HEK293 (cell line): ENCODE measurements at regions not wholly inside any gene's neighbourhood (a gene's known extent, or its start where the extent isn't known, plus 50 kb on each side); places are given as distances from the start of the nearest gene placed in this dataset.

ENCODE experiments used
- EGR2 ChIP-seq: fragments of 450-650 bp; formaldehyde crosslinking; IDR thresholded peaks from 2 replicates; pipeline ENCODE4 v1.5.1; 2016; ENCODE audit warnings: low read depth, missing biosample characterization, missing genetic modification characterization
- PRDM1 ChIP-seq: fragments of 450-650 bp; formaldehyde crosslinking; IDR thresholded peaks from 2 replicates; pipeline ENCODE4; 2016; ENCODE audit warnings: missing biosample characterization, missing genetic modification characterization
- SETDB1 ChIP-seq: IDR thresholded peaks from one replicate; pipeline ENCODE4 v1.6.1; 2017; ENCODE audit warnings: mild to moderate bottlenecking, low read length, moderate library complexity, mixed read lengths; ENCODE audit not compliant: insufficient read length
- ZBTB26 ChIP-seq: fragments of 450-650 bp; formaldehyde crosslinking; optimal IDR thresholded peaks from 2 replicates; pipeline ENCODE3; 2016; ENCODE audit warnings: missing biosample characterization, mild to moderate bottlenecking, missing genetic modification characterization
- ZFP37 ChIP-seq: fragments of 450-650 bp; formaldehyde crosslinking; IDR thresholded peaks from 2 replicates; pipeline ENCODE4 v1.5.1; 2016; ENCODE audit warnings: missing biosample characterization, missing genetic modification characterization
- ZNF155 ChIP-seq: fragments of 450-650 bp; formaldehyde crosslinking; IDR thresholded peaks from 2 replicates; pipeline ENCODE4 v1.5.1; 2016; ENCODE audit warnings: missing biosample characterization, missing genetic modification characterization
- ZNF169 ChIP-seq: fragments of 450-650 bp; formaldehyde crosslinking; IDR thresholded peaks from 2 replicates; pipeline ENCODE4 v1.5.1; 2016; ENCODE audit warnings: missing biosample characterization, missing genetic modification characterization
- ZNF23 ChIP-seq: fragments of 450-650 bp; formaldehyde crosslinking; IDR thresholded peaks from 2 replicates; pipeline ENCODE4 v1.5.1; 2016; ENCODE audit warnings: missing biosample characterization, missing genetic modification characterization, borderline replicate concordance
- ZNF274 ChIP-seq, 2 experiments: fragments of 200-500 bp in 1 of 2; fragments of 450-650 bp in 1 of 2; sonication (Bioruptor generic) in 1 of 2; formaldehyde crosslinking in 1 of 2; IDR thresholded peaks; 2 replicates each; pipeline versions ENCODE4 v1.5.1 to v1.6.1; 2014 to 2016; ENCODE audit warnings: borderline replicate concordance in 1 of 2, inconsistent platforms in 1 of 2, low read length in 1 of 2, missing biosample characterization in 1 of 2, missing genetic modification characterization in 1 of 2
- ZNF280D ChIP-seq: fragments of 450-650 bp; formaldehyde crosslinking; IDR thresholded peaks from 2 replicates; pipeline ENCODE4 v1.5.1; 2016; ENCODE audit warnings: missing biosample characterization, missing genetic modification characterization
- ZNF514 ChIP-seq: fragments of 450-650 bp; formaldehyde crosslinking; IDR thresholded peaks from 2 replicates; pipeline ENCODE4 v1.5.1; 2016; ENCODE audit warnings: missing biosample characterization, missing genetic modification characterization
- ZNF529 ChIP-seq: fragments of 450-650 bp; formaldehyde crosslinking; IDR thresholded peaks from 2 replicates; pipeline ENCODE4 v1.5.1; 2017; ENCODE audit warnings: missing genetic modification characterization, missing biosample characterization; ENCODE audit not compliant: insufficient replicate concordance
- ZNF544 ChIP-seq: fragments of 450-650 bp; formaldehyde crosslinking; IDR thresholded peaks from 2 replicates; pipeline ENCODE4 v1.5.0; 2017; ENCODE audit warnings: missing biosample characterization, missing genetic modification characterization
- ZNF558 ChIP-seq: fragments of 450-650 bp; formaldehyde crosslinking; IDR thresholded peaks from 2 replicates; pipeline ENCODE4 v1.5.1; 2016; ENCODE audit warnings: missing biosample characterization, missing genetic modification characterization
- ZNF571 ChIP-seq: fragments of 450-650 bp; formaldehyde crosslinking; IDR thresholded peaks from 2 replicates; pipeline ENCODE4 v1.5.0; 2017; ENCODE audit warnings: missing biosample characterization, missing genetic modification characterization
- ZNF658 ChIP-seq: fragments of 450-650 bp; formaldehyde crosslinking; IDR thresholded peaks from 2 replicates; pipeline ENCODE4; 2016; ENCODE audit warnings: missing biosample characterization, missing genetic modification characterization
- ZNF776 ChIP-seq: fragments of 450-650 bp; formaldehyde crosslinking; IDR thresholded peaks from 2 replicates; pipeline ENCODE4 v1.5.0; 2017; ENCODE audit warnings: missing biosample characterization, missing genetic modification characterization, borderline replicate concordance
- TF ChIP-seq, protein P1 (sequence below): fragments of 450-650 bp; formaldehyde crosslinking; IDR thresholded peaks from 2 replicates; pipeline ENCODE4 v1.5.1; 2016; ENCODE audit warnings: missing biosample characterization, missing genetic modification characterization
- TF ChIP-seq, protein P2 (sequence below): fragments of 450-650 bp; formaldehyde crosslinking; IDR thresholded peaks from 2 replicates; pipeline ENCODE4 v1.5.1; 2017; ENCODE audit warnings: missing biosample characterization, missing genetic modification characterization
- TF ChIP-seq, protein P3 (sequence below): fragments of 450-650 bp; formaldehyde crosslinking; IDR thresholded peaks from 2 replicates; pipeline ENCODE4 v1.5.0; 2017; ENCODE audit warnings: missing biosample characterization, missing genetic modification characterization, borderline replicate concordance
- TF ChIP-seq, protein P4 (sequence below): fragments of 450-650 bp; formaldehyde crosslinking; conservative IDR thresholded peaks from 2 replicates; pipeline ENCODE4 v1.5.1; 2016; ENCODE audit warnings: low read depth, missing biosample characterization, missing genetic modification characterization

GRCh38 chr5:1950708-1951103 lies 68.0 kb upstream of the IRX4 start (continued):
- TF ChIP-seq EGR2 (tag by site-specific recombination) (peak; percentile 80), ZNF23 (tag by site-specific recombination) (peak; percentile 89; the same call in 1 of the 2 replicates), ZBTB26 (peak; percentile 91), ZNF169 (peak; percentile 100), ZNF571 (tag by site-specific recombination) (peak; percentile 98), PRDM1 (tag by site-specific recombination) (no peak), ZNF544 (tag by site-specific recombination) (0 out of 2 replicates have a peak, but pooled peaks have one; percentile 59), ZNF658 (tag by site-specific recombination) (peak; percentile 100), ZNF558 (tag by site-specific recombination) (peak; percentile 97), ZNF514 (tag by site-specific recombination) (peak; percentile 93), ZNF776 (tag by site-specific recombination) (peak; percentile 55; the same call in 1 of the 2 replicates), ZFP37 (tag by site-specific recombination) (peak; percentile 98), ZNF274 (IDR thresholded peaks at IDR 0.05; ENCODE audit: low read length) (no peak), ZNF274 (tag by site-specific recombination; IDR thresholded peaks at IDR 0.05; ENCODE audit: borderline replicate concordance) (no peak), SETDB1 (peak; percentile 26), ZNF280D (tag by site-specific recombination) (peak; percentile 100), ZNF529 (tag by site-specific recombination) (no peak), ZNF155 (peak; percentile 100)
- TF ChIP-seq, protein P1, sequence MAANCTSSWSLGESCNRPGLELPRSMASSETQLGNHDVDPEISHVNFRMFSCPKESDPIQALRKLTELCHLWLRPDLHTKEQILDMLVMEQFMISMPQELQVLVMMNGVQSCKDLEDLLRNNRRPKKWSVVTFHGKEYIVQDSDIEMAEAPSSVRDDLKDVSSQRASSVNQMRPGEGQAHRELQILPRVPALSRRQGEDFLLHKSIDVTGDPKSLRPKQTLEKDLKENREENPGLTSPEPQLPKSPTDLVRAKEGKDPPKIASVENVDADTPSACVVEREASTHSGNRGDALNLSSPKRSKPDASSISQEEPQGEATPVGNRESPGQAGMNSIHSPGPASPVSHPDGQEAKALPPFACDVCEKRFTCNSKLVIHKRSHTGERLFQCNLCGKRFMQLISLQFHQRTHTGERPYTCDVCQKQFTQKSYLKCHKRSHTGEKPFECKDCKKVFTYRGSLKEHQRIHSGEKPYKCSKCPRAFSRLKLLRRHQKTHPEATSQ (tag by site-specific recombination), result peak; percentile 97; the same call in 1 of the 2 replicates
- TF ChIP-seq, protein P2, sequence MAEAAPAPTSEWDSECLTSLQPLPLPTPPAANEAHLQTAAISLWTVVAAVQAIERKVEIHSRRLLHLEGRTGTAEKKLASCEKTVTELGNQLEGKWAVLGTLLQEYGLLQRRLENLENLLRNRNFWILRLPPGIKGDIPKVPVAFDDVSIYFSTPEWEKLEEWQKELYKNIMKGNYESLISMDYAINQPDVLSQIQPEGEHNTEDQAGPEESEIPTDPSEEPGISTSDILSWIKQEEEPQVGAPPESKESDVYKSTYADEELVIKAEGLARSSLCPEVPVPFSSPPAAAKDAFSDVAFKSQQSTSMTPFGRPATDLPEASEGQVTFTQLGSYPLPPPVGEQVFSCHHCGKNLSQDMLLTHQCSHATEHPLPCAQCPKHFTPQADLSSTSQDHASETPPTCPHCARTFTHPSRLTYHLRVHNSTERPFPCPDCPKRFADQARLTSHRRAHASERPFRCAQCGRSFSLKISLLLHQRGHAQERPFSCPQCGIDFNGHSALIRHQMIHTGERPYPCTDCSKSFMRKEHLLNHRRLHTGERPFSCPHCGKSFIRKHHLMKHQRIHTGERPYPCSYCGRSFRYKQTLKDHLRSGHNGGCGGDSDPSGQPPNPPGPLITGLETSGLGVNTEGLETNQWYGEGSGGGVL (tag by site-specific recombination), result peak; percentile 98
- TF ChIP-seq, protein P3, sequence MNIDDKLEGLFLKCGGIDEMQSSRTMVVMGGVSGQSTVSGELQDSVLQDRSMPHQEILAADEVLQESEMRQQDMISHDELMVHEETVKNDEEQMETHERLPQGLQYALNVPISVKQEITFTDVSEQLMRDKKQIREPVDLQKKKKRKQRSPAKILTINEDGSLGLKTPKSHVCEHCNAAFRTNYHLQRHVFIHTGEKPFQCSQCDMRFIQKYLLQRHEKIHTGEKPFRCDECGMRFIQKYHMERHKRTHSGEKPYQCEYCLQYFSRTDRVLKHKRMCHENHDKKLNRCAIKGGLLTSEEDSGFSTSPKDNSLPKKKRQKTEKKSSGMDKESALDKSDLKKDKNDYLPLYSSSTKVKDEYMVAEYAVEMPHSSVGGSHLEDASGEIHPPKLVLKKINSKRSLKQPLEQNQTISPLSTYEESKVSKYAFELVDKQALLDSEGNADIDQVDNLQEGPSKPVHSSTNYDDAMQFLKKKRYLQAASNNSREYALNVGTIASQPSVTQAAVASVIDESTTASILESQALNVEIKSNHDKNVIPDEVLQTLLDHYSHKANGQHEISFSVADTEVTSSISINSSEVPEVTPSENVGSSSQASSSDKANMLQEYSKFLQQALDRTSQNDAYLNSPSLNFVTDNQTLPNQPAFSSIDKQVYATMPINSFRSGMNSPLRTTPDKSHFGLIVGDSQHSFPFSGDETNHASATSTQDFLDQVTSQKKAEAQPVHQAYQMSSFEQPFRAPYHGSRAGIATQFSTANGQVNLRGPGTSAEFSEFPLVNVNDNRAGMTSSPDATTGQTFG (tag by site-specific recombination), result peak; percentile 100
- TF ChIP-seq, protein P4, sequence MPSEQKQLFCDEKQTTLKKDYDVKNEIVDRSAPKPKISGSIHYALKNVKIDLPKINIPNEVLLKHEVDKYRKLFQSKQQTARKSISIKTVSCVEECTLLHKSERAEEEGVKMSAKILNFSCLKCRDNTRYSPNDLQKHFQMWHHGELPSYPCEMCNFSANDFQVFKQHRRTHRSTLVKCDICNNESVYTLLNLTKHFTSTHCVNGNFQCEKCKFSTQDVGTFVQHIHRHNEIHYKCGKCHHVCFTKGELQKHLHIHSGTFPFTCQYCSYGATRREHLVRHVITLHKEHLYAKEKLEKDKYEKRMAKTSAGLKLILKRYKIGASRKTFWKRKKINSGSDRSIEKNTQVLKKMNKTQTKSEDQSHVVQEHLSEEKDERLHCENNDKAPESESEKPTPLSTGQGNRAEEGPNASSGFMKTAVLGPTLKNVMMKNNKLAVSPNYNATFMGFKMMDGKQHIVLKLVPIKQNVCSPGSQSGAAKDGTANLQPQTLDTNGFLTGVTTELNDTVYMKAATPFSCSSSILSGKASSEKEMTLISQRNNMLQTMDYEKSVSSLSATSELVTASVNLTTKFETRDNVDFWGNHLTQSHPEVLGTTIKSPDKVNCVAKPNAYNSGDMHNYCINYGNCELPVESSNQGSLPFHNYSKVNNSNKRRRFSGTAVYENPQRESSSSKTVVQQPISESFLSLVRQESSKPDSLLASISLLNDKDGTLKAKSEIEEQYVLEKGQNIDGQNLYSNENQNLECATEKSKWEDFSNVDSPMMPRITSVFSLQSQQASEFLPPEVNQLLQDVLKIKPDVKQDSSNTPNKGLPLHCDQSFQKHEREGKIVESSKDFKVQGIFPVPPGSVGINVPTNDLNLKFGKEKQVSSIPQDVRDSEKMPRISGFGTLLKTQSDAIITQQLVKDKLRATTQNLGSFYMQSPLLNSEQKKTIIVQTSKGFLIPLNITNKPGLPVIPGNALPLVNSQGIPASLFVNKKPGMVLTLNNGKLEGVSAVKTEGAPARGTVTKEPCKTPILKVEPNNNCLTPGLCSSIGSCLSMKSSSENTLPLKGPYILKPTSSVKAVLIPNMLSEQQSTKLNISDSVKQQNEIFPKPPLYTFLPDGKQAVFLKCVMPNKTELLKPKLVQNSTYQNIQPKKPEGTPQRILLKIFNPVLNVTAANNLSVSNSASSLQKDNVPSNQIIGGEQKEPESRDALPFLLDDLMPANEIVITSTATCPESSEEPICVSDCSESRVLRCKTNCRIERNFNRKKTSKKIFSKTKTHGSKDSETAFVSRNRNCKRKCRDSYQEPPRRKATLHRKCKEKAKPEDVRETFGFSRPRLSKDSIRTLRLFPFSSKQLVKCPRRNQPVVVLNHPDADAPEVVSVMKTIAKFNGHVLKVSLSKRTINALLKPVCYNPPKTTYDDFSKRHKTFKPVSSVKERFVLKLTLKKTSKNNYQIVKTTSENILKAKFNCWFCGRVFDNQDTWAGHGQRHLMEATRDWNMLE, result 0 out of 2 replicates have a peak, but pooled peaks have one; percentile 54
